GM12891 (cell line): ENCODE measurements at regions not wholly inside any gene's neighbourhood (a gene's known extent, or its start where the extent isn't known, plus 50 kb on each side); places are given as distances from the start of the nearest gene placed in this dataset.

Source experiments
- DNase-seq: peaks from one replicate; pipeline ENCODE4 v3.0.0; 2011; ENCODE audit warnings: low spot score; ENCODE audit not compliant: insufficient read length
- FAIRE-seq: peaks from 2 replicates; lab custom pipeline; 2011; peaks lifted over from hg19 to GRCh38; lab: Jason Lieb, UNC
- PAX5 ChIP-seq: IDR thresholded peaks from 2 replicates; pipeline ENCODE4 v1.6.1; 2011; ENCODE audit warnings: low read length, moderate library complexity, mild to moderate bottlenecking; ENCODE audit not compliant: insufficient read depth, severe bottlenecking
- POLR2A ChIP-seq: IDR thresholded peaks from 2 replicates; pipeline ENCODE4 v1.6.1; 2011; ENCODE audit warnings: low read depth, low read length, control low read depth
- POLR2AphosphoS5 ChIP-seq: IDR thresholded peaks from 2 replicates; pipeline ENCODE4 v1.6.1; 2011; ENCODE audit warnings: low read depth, low read length, control low read depth
- POU2F2 ChIP-seq: IDR thresholded peaks from 2 replicates; pipeline ENCODE4 v1.6.1; 2011; ENCODE audit warnings: low read depth, mild to moderate bottlenecking, control low read depth, low read length, moderate library complexity
- SPI1 ChIP-seq: IDR thresholded peaks from 2 replicates; pipeline ENCODE4 v1.6.1; 2011; ENCODE audit warnings: low read depth, low read length, control low read depth
- TAF1 ChIP-seq: IDR thresholded peaks from 2 replicates; pipeline ENCODE4 v1.6.1; 2011; ENCODE audit warnings: low read depth, low read length, control low read depth

- TF ChIP-seq POU2F2 (no peak), POLR2AphosphoS5 (no peak), TAF1 (no peak), SPI1 (no peak), POLR2A (no peak), PAX5 (no peak)
- DNase-seq (no peak), FAIRE-seq (no peak)
Observed at GRCh38 chr6:99850841-99851240, 143.2 kb downstream of the MCHR2 start.

- FAIRE-seq = no peak
- TF ChIP-seq TAF1 = no peak
- no peak for TF ChIP-seq POU2F2
- no peak for TF ChIP-seq POLR2AphosphoS5
- no peak for DNase-seq
Observed at GRCh38 chr6:99852031-99852430, 142.0 kb downstream of the MCHR2 start.

GRCh38 chr6:99867026-99867425 is 127.0 kb downstream of the MCHR2 start:
- no peak for FAIRE-seq
- TF ChIP-seq POLR2A = no peak
- TF ChIP-seq POLR2AphosphoS5 = no peak
- TF ChIP-seq PAX5 = no peak
- no peak for TF ChIP-seq TAF1
- TF ChIP-seq POU2F2 = no peak
- TF ChIP-seq SPI1 = no peak
- no peak for DNase-seq

- TF ChIP-seq POU2F2 (no peak), SPI1 (no peak), TAF1 (no peak), POLR2AphosphoS5 (no peak), PAX5 (no peak), POLR2A (no peak)
- FAIRE-seq = peak; percentile 95
- peak; percentile 14 for DNase-seq
Observed at GRCh38 chr6:99868074-99868702, 125.8 kb downstream of the MCHR2 start.
